ENCODE measurements at regions not wholly inside any gene's neighbourhood (a gene's known extent, or its start where the extent isn't known, plus 50 kb on each side); places are given as distances from the start of the nearest gene placed in this dataset.
A peak's percentile ranks its signal among the peaks of the same experiment; 100 is the strongest.

DNA sequence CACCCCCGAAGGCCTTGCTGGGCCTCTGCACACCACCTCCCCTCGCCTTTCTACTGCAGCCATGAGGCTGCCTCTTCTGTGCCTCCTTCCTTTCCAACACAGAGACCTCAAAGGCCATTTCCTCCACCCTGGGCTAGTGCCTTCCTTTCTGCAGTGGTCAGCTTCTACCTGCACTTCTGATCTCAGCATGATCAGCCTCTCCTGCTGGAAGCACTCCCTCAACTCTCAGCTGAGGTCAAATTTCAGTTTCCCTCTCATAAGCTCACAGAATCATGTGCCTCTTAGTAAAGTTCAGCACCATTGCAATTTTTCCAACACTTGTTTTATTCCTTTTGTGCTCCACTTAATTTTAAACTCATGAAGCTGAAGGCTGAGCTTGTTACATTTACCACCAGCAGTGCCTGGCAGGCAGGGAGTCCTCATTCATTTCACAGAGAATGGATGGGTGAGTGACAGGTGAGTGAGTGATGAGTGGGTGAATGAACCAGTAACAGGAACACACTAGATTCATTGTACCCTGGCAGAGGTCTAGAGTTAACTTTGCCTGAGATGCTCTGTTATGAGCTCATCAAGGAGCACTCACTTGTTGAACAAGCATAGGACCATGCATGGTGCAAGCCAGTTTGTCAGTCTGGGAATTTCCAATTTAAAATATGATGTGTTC lies 124.0 kb upstream of the PRSS58 start:
- no peak for DNase-seq (ENCODE audit: low read depth)
- TF ChIP-seq, protein P1, sequence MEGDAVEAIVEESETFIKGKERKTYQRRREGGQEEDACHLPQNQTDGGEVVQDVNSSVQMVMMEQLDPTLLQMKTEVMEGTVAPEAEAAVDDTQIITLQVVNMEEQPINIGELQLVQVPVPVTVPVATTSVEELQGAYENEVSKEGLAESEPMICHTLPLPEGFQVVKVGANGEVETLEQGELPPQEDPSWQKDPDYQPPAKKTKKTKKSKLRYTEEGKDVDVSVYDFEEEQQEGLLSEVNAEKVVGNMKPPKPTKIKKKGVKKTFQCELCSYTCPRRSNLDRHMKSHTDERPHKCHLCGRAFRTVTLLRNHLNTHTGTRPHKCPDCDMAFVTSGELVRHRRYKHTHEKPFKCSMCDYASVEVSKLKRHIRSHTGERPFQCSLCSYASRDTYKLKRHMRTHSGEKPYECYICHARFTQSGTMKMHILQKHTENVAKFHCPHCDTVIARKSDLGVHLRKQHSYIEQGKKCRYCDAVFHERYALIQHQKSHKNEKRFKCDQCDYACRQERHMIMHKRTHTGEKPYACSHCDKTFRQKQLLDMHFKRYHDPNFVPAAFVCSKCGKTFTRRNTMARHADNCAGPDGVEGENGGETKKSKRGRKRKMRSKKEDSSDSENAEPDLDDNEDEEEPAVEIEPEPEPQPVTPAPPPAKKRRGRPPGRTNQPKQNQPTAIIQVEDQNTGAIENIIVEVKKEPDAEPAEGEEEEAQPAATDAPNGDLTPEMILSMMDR (IDR thresholded peaks at IDR 0.05; ENCODE audit: control insufficient read depth, extremely low read depth, insufficient read depth), result no peak
- H3K4me3 ChIP-seq (ENCODE audit: low read depth, low read length), result no peak overlapping the region

DNA sequence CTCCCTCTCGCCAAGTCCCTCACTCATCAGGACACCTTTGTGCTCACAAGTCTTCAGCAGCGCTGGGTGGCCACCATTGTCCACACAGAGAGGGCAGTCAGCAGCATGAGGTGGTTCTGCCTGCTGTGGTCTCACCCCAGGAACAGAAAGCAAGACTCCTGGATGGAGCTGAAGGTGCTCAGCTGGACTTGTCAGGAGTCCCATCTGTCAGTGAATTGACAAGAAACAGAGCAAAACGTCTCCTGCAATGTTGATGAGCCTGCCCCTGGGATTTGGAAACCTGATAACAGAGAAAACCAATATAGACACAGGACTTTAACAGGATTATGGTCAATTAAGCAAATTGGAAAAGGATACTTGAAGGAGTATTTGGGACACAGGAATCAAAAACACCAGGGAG lies 122.2 kb upstream of the PRSS58 start:
- no peak for DNase-seq (ENCODE audit: low read depth)
- TF ChIP-seq, protein P1 (IDR thresholded peaks at IDR 0.05; ENCODE audit: control insufficient read depth, extremely low read depth, insufficient read depth), result no peak
- no peak overlapping the region for H3K4me3 ChIP-seq (ENCODE audit: low read depth, low read length)

DNA sequence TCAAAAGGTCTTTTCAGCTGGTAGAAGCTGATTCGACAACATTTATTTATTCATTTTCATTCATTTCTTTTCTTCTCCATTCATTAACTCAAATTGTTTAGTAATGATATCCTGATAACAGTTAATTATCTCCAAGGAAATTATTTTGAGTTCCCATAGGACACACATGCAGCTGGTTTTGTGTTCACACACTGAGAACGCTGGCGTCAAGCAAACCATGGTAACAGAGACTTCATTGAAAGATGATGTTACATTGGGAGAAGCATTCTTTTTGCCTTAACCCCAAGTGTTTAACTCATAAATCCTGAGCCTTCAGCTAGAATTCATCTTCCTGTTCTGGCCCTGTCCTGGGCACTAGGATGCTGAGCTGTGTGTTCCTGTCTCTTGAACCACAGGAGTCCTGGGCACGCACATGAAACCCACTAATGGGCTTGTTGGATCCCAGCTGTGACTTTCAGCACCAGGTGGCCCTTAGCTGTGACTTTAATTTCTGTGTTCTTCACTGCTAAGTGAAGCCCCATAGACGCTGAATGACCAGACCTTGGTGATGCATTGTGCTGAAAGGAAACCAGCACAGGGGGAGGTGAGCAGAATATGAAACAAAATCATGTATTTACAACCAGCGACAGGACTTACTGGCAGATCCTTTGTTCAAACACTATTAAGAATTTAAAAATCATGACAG lies 121.5 kb upstream of the PRSS58 start:
- TF ChIP-seq, protein P1 (IDR thresholded peaks at IDR 0.05; ENCODE audit: control insufficient read depth, extremely low read depth, insufficient read depth), result no peak
- DNase-seq (ENCODE audit: low read depth), result no peak
- no peak overlapping the region for H3K4me3 ChIP-seq (ENCODE audit: low read depth, low read length)

DNA sequence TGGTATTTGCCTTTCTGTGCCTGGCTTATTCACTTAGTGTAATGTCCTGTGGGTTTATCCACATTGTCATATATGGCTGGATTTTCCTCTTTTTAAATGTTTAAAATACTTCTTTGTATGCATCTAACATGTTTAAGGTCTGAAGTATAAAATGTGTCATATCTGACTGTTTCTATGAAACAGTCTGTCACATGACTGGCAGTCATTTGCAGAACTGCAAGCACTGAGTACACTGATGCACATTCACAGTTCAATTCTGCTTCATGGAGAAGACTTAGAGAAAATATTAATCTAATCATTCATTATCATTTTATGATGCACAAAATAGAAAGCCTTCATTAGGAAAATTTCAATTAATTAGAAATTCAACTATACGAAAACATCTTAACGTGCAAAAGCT lies 119.7 kb upstream of the PRSS58 start:
- DNase-seq (ENCODE audit: low read depth), result no peak
- TF ChIP-seq, protein P1 (IDR thresholded peaks at IDR 0.05; ENCODE audit: control insufficient read depth, extremely low read depth, insufficient read depth), result no peak
- no peak overlapping the region for H3K4me3 ChIP-seq (ENCODE audit: low read depth, low read length)

DNA sequence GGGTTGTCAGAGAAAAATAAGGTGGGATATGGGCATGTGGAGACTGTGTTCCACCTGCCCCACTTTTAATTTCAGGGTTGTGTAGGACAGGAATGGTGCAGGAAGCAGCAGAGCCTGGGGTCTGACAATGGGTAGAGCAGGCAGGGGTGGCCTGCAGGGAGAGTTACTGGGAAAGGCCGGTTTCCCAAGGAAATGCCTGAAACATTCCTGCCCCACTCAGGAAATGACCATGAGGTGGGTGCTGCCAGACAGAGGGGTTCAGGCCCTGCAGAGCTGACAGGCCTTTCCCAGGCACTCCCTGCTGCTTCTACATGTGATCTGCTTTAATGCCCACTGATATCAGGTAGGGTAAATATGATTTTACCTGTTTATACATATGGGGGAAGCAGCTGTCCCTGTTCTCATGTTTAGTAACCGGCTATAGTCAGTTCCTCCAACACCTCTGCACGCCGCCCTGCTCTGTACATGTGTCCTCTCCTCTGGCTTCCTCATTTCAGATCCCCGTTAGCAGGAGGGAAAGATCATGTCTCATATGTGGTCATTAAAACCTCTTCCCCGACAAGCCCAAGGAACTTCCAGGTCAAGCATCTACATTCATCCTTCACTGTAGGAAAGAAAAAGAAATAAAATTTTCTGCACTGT lies 118.6 kb upstream of the PRSS58 start:
- TF ChIP-seq, protein P1 (IDR thresholded peaks at IDR 0.05; ENCODE audit: control insufficient read depth, extremely low read depth, insufficient read depth), result no peak
- H3K4me3 ChIP-seq (ENCODE audit: low read depth, low read length), result no peak overlapping the region
- no peak for DNase-seq (ENCODE audit: low read depth)

DNA sequence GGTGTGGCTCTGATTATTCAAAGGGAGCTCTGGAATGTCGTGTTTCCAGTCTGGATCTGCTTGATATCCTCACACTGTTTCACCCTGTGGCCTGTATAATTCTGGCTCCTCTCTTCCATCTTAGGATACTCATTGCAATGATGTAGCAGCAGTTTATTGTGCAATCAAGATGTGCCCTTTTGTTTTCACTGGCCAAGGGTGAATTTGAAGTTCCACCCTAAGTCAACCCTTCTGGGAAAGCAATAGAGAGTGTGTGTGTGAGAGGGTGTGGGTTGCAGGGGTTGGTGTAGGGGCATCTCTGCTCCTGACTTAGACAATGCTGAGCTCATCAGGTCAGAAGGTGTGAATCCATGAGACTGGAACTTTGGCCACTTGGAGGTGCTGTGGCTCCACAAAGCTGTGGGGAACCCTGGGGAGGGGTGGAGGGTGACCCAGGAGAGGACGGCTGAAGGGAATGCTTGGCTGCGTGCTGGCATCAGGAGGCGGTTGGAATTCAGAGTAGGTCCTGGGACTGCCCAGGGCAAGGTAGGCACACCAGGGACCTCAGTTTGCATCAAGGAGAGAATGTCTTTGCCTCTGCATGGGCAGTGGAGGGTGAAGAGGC lies 118.0 kb upstream of the PRSS58 start:
- DNase-seq (ENCODE audit: low read depth), result no peak
- TF ChIP-seq, protein P1 (IDR thresholded peaks at IDR 0.05; ENCODE audit: control insufficient read depth, extremely low read depth, insufficient read depth), result 0 out of 2 replicates have a peak, but pooled peaks have one; percentile 17

More for the DNA sequence above, 118.0 kb upstream of the PRSS58 start:
- H3K4me3 ChIP-seq (ENCODE audit: low read depth, low read length), result no peak overlapping the region
